PC-3 (cell line): ENCODE measurements at regions not wholly inside any gene's neighbourhood (a gene's known extent, or its start where the extent isn't known, plus 50 kb on each side); places are given as distances from the start of the nearest gene placed in this dataset.

Source experiments
- EZH2 ChIP-seq: fragments of 300-600 bp; sonication (generic); IDR thresholded peaks from one replicate; pipeline ENCODE4 v1.6.1; 2017; ENCODE audit warnings: antibody characterized with exemption, mild to moderate bottlenecking, low read length; ENCODE audit not compliant: unreplicated experiment
- EZH2phosphoT487 ChIP-seq: fragments of 300-600 bp; sonication (generic); IDR thresholded peaks from 2 replicates; pipeline ENCODE4 v1.6.1; 2018; ENCODE audit warnings: mild to moderate bottlenecking, antibody characterized with exemption, low read length, borderline replicate concordance
- TF ChIP-seq, protein P1 (sequence below): fragments of 300-600 bp; sonication (generic); conservative IDR thresholded peaks from 2 replicates; pipeline ENCODE4 v1.5.1; 2017; ENCODE audit warnings: antibody characterized with exemption, low read depth, mild to moderate bottlenecking, low read length

DNA sequence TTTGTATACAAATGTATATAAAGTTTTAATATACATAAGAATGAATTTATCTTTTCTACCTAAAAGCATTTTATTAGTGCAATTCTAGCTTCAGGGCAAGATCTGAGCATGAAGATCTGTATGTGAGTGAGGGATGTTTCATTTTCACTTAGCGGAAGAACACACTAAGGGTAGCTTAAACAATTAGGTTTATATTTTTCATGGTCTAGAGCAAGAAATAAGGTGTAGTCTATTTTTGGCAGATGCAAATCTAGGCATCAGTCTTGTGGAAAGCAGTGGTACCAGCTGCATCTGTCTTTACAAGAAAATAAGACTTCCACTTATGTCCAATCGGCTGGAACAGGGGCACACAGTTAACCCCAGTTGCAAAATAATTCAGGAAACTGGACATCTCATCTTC, 433.3 kb downstream of the ADAM29 start:
- TF ChIP-seq, protein P1, sequence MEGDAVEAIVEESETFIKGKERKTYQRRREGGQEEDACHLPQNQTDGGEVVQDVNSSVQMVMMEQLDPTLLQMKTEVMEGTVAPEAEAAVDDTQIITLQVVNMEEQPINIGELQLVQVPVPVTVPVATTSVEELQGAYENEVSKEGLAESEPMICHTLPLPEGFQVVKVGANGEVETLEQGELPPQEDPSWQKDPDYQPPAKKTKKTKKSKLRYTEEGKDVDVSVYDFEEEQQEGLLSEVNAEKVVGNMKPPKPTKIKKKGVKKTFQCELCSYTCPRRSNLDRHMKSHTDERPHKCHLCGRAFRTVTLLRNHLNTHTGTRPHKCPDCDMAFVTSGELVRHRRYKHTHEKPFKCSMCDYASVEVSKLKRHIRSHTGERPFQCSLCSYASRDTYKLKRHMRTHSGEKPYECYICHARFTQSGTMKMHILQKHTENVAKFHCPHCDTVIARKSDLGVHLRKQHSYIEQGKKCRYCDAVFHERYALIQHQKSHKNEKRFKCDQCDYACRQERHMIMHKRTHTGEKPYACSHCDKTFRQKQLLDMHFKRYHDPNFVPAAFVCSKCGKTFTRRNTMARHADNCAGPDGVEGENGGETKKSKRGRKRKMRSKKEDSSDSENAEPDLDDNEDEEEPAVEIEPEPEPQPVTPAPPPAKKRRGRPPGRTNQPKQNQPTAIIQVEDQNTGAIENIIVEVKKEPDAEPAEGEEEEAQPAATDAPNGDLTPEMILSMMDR: no peak
- no peak for TF ChIP-seq EZH2phosphoT487
- no peak for TF ChIP-seq EZH2
